Tibial artery (tissue), 4 donors: ENCODE measurements at regions not wholly inside any gene's neighbourhood (a gene's known extent, or its start where the extent isn't known, plus 50 kb on each side); places are given as distances from the start of the nearest gene placed in this dataset.

Source experiments
- DNase-seq, 2 donors: peaks; one replicate each; pipeline ENCODE4 v3.0.0-alpha.2; 2019
- H3K27ac ChIP-seq, 2 donors: fragments of 200-600 bp; sonication (generic) in 1 of 2; 1 replicate in 1 of 2; 2 replicates in 1 of 2; pipeline ENCODE4 v1.5.1; 2018 to 2019; ENCODE audit warnings: mild to moderate bottlenecking in 1 of 2
- H3K27me3 ChIP-seq, 2 donors: fragments of 200-600 bp; sonication (generic) in 1 of 2; one replicate each; pipeline versions ENCODE4 v1.5.1 to v1.6.0; 2016 to 2019
- H3K36me3 ChIP-seq, 3 donors: fragments of 200-600 bp; sonication (generic) in 2 of 3; one replicate each; pipeline ENCODE4 v1.5.1; 2016 to 2019; ENCODE audit warnings: mild to moderate bottlenecking in 2 of 3
- H3K4me1 ChIP-seq, 4 donors: fragments of 200-600 bp; sonication (generic) in 2 of 4; 1 replicate in 3 of 4; 2 replicates in 1 of 4; pipeline ENCODE4 v1.5.1; 2016 to 2019
- H3K4me3 ChIP-seq, 2 donors: fragments of 200-600 bp; sonication (generic) in 1 of 2; 1 replicate in 1 of 2; 2 replicates in 1 of 2; pipeline ENCODE4 v1.5.1; 2018 to 2019; ENCODE audit warnings: mild to moderate bottlenecking in 2 of 2
- H3K9me3 ChIP-seq, 3 donors: fragments of 200-600 bp; sonication (generic) in 1 of 3; one replicate each; pipeline ENCODE4 v1.5.1; 2016 to 2019
- CTCF ChIP-seq, 2 experiments: fragments of 200-600 bp in 1 of 2; fragments of 450-650 bp in 1 of 2; IDR thresholded peaks; one replicate each; pipeline ENCODE4 v1.5.1; 2017 to 2019; ENCODE audit warnings: antibody characterized with exemption in 2 of 2, mild to moderate bottlenecking in 1 of 2, moderate library complexity in 1 of 2
- intact Hi-C: fragments of 100-400 bp; cut with DNase I; formaldehyde crosslinking; loops from one replicate; pipeline ENCODE4 v1.15.0; 2023; ENCODE audit warnings: low total_unique reads

- H3K27ac ChIP-seq: no peak overlapping the region
- H3K36me3 ChIP-seq: no peaks in the 10 kb centered on the region
- H3K9me3 ChIP-seq: no peaks in the 10 kb centered on the region
- H3K4me3 ChIP-seq: no peak overlapping the region
- DNase-seq: no peak
- intact Hi-C loops: no loop called here
- no peaks in the 10 kb centered on the region for H3K4me1 ChIP-seq
- TF ChIP-seq CTCF (IDR thresholded peaks at IDR 0.05): no peak
- no peaks in the 10 kb centered on the region for H3K27me3 ChIP-seq
Observed at GRCh38 chr6:147728903-147729302, 220.4 kb downstream of the SAMD5 start.

- Histone ChIP-seq H3K27me3 (no peaks in the 10 kb centered on the region), H3K9me3 (no peaks in the 10 kb centered on the region), H3K36me3 (no peaks in the 10 kb centered on the region), H3K4me3 (no peak overlapping the region), H3K4me1 (peaks cover 0 to 4% (median 0%) of the 10 kb centered on the region in 4 donors), H3K27ac (no peak overlapping the region)
- TF ChIP-seq CTCF (IDR thresholded peaks at IDR 0.05): no peak
- intact Hi-C loops: no loop called here
- no peak for DNase-seq
Observed at GRCh38 chr6:147733686-147734085, 225.2 kb downstream of the SAMD5 start.

GRCh38 chr6:147734151-147734550 is 225.7 kb downstream of the SAMD5 start:
- peaks cover 0 to 9% (median 0%) of the 10 kb centered on the region in 4 donors for H3K4me1 ChIP-seq
- intact Hi-C loops: no loop called here
- H3K4me3 ChIP-seq: no peak overlapping the region
- TF ChIP-seq CTCF (IDR thresholded peaks at IDR 0.05): no peak
- H3K9me3 ChIP-seq: no peaks in the 10 kb centered on the region
- H3K27ac ChIP-seq: no peak overlapping the region
- H3K36me3 ChIP-seq: no peaks in the 10 kb centered on the region
- H3K27me3 ChIP-seq: no peaks in the 10 kb centered on the region
- no peak for DNase-seq

- H3K27ac ChIP-seq: no peak overlapping the region
- no peak for TF ChIP-seq CTCF (IDR thresholded peaks at IDR 0.05)
- H3K4me1 ChIP-seq: peaks cover 0 to 11% (median 0%) of the 10 kb centered on the region in 4 donors
- no peaks in the 10 kb centered on the region for H3K9me3 ChIP-seq
- no peak for DNase-seq
- H3K36me3 ChIP-seq: no peaks in the 10 kb centered on the region
- intact Hi-C loops: no loop called here
- H3K4me3 ChIP-seq: no peak overlapping the region
- H3K27me3 ChIP-seq: no peaks in the 10 kb centered on the region
Observed at GRCh38 chr6:147735924-147736323, 227.4 kb downstream of the SAMD5 start.

- TF ChIP-seq CTCF (IDR thresholded peaks at IDR 0.05): no peak
- DNase-seq: no peak
Observed at GRCh38 chr6:147737115-147737514, 228.6 kb downstream of the SAMD5 start.

GRCh38 chr6:147738099-147738498 is 229.6 kb downstream of the SAMD5 start:
- Histone ChIP-seq H3K4me1 (peaks cover 0 to 11% (median 0%) of the 10 kb centered on the region in 4 donors), H3K27ac (no peak overlapping the region), H3K36me3 (no peaks in the 10 kb centered on the region), H3K27me3 (no peaks in the 10 kb centered on the region), H3K4me3 (no peak overlapping the region), H3K9me3 (no peaks in the 10 kb centered on the region)
- no peak for DNase-seq
- intact Hi-C loops: no loop called here
- no peak for TF ChIP-seq CTCF (IDR thresholded peaks at IDR 0.05)

More at GRCh38 chr6:147737115-147737514, 228.6 kb downstream of the SAMD5 start:
- H3K27ac ChIP-seq: no peak overlapping the region
- no peaks in the 10 kb centered on the region for H3K36me3 ChIP-seq
- H3K9me3 ChIP-seq: no peaks in the 10 kb centered on the region
- H3K4me1 ChIP-seq: peaks cover 0 to 11% (median 0%) of the 10 kb centered on the region in 4 donors
- H3K4me3 ChIP-seq: no peak overlapping the region
- intact Hi-C loops: no loop called here
- H3K27me3 ChIP-seq: no peaks in the 10 kb centered on the region
